GM12892 (cell line): ENCODE measurements at regions not wholly inside any gene's neighbourhood (a gene's known extent, or its start where the extent isn't known, plus 50 kb on each side); places are given as distances from the start of the nearest gene placed in this dataset.

Experiments
- POLR2A ChIP-seq: IDR thresholded peaks from 2 replicates; pipeline ENCODE4 v1.6.1; 2011; ENCODE audit warnings: low read depth, low read length, control low read depth
- POLR2AphosphoS5 ChIP-seq: IDR thresholded peaks from 2 replicates; pipeline ENCODE4 v1.6.1; 2011; ENCODE audit warnings: low read depth, low read length, control low read depth

DNA sequence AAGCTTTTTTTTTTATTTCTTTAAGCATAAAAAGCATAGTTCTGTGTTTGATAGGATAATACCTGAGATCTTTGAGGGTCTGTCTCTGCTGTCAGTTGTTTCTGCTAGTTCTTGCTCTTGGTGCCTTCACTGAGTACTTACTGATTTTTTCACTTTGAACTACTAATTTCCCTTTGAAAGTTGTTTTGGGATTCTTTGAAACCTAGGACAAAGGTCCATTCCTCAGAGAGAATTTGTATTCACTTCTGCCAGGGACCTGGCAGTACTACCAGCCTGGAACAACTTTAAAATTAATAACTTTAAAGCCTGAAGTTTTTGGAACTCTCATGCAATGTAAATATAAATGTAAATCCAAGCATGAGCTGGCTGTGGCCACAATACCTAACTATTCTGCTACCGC, 190.1 kb downstream of the TM2D1 start:
- no peak for TF ChIP-seq POLR2AphosphoS5
- TF ChIP-seq POLR2A: no peak
